ENCODE measurements at regions not wholly inside any gene's neighbourhood (a gene's known extent, or its start where the extent isn't known, plus 50 kb on each side); places are given as distances from the start of the nearest gene placed in this dataset.

DNA sequence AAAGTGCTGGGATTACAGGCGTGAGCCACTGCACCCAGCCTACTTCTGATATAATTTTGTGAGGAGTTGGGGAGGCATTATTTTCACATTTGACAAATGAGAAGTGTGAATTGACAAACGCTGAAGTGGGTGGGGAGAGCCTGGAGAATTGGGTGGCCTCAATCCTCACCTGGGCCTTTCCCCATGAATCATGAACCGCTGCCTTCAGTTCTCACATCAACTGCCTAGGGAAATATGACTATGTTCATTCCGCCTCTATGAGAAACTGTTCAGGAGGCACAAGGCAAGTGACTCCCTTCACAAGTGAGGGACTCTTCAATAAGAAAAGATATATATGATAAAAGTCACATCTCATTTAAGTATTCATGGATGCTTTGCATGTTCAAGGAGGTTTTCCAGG lies 96.6 kb upstream of the RND3 start:
- no peak for DNase-seq (ENCODE audit: low read depth, low spot score)

DNA sequence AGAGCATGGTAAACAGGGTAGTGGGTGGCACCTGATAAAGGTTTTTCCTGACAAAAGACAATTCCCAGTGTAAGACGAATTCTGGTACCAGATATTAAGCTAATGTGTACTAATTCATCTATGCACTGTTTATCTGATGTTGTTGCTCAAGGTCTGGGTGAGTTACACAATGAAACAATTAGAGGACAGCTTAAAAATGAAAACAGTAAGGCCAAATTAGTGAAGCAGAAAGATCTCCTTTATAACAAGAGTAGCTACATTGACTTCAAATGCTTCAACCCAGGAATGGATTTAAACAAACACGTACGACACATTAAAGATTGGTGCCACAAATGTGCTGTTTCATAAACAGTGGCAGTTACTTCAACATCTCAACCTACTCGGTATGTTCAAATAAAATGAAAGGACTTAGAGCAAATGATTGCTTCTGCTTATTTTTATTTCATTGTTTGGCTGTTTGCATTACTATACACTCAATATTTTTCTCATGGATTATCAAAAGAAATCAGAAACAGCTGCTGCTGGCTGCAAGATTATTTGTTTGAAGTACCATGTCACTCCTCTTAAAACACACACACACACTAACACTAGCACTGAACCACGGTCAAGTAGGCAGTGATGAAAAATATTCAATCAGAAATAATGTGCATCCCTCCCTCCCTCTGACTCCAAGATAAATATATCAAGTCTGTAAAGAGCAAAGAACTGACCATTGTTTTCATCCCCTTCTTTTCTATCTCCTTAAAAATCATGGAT lies 94.4 kb upstream of the RND3 start:
- no peak for DNase-seq (ENCODE audit: low read depth, low spot score)
- no peak overlapping the region for H3K27ac ChIP-seq

More for the DNA sequence above, 96.6 kb upstream of the RND3 start:
- peak overlapping the region; percentile 33 for H3K27ac ChIP-seq

DNA sequence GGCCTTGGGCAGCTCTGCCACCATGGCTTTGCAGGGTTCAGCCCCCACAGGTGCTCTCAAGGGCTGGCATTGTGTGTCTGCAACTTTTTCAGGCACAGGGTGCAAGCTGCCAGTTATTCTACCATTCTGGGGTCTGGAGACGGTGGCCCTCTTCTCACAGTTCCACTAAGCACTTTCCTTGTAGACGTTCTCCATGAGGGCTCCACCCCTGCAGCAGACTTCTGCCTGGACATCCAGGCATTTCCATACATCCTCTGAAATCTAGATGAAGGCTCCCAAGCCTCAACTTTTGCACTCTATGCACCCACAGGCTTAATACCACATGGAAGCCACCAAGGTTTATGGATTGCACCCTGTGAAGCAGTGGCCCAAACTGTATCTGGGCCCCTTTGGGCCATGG lies 91.0 kb upstream of the RND3 start:
- no peak overlapping the region for H3K27ac ChIP-seq
- DNase-seq (ENCODE audit: low read depth, low spot score): no peak

DNA sequence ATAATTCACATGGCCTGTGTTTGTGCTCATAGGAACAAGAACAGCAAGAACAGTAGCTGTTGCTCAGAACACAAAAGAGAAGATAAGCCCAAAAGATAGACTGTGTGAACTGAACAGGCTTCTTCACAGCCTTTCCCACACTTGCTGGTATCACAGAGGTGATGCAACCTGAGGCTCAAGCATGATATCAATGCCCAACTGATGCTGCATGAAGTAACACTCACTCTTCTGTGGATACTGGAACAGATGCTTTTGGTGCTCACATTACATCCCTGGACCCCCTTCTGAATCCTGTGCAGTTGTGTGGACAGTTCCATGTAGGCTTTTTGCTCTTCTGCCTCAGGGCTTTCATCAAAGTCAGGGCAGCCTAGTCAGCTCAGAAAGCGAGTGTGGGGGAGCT lies 88.4 kb upstream of the RND3 start:
- no peak for DNase-seq (ENCODE audit: low read depth, low spot score)
- H3K27ac ChIP-seq: no peak overlapping the region

DNA sequence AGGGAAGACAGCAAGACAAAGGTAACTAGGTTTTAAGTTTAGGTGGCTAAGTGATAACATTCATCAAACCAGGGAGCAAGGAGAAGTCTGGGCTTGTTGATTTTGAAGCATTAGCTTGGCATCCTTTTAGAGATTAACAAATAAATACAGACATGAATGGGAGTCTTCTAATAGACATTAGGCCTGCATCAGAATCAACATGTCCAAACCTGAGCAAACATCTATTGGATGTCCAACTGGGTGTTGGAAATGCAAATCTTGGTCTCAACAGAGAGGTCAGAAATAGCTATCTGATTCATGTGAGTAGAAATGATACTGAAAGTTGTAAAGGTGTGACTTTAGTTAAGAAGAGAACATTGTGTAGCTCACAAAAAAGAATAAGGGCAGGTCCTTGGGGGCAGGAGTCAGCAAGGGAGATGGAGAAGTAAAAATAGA lies 85.5 kb upstream of the RND3 start:
- H3K27ac ChIP-seq: peak overlapping the region; percentile 86
- peak; percentile 86 for DNase-seq (ENCODE audit: low read depth, low spot score)

DNA sequence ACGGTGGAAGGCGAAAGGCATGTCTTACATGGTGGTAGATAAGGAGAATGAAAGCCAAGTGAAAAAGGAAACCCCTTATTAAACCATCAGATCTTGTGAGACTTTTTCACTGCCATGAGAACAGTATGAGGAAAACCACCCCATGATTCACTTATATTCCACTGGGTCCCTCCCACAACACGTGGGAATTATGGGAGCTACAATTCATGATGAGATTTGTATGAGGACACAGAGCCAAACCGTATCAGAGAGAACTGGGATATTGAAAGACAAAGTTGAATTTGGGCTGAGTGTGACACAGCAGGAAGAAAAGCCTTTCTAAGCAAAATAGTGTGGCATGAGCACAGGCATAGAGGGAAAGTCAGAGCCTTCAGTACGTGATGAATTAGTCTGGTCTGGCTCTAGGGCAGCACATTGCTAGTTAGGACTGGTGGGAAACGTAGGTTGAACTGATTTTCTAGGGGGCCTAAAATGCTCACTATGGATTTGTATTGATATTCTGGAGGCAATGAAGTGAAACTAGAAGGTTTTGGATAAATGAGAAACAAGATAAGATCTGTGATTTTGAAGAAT lies 84.8 kb upstream of the RND3 start:
- peak overlapping the region; percentile 86 for H3K27ac ChIP-seq
- DNase-seq (ENCODE audit: low read depth, low spot score): no peak

DNA sequence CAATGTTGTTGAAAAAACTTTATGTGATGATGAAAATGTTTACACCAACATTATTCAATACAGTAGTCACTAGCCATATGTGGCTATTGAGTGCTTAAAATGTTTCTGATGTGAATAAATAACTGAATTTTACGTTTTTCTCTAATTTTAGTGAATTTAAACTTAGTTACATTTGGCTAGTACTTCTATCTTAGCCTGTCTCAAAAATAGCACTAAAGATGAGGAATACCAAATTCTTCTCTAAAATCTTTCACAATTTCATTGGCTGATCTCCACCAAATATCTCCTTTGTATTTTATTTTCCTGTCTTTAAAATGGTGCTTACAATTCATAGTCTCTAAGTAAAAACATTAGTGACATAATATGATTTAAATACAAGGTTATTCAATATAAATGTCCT lies 83.7 kb upstream of the RND3 start:
- no peak for DNase-seq (ENCODE audit: low read depth, low spot score)
- H3K27ac ChIP-seq: peak overlapping the region; percentile 86

DNA sequence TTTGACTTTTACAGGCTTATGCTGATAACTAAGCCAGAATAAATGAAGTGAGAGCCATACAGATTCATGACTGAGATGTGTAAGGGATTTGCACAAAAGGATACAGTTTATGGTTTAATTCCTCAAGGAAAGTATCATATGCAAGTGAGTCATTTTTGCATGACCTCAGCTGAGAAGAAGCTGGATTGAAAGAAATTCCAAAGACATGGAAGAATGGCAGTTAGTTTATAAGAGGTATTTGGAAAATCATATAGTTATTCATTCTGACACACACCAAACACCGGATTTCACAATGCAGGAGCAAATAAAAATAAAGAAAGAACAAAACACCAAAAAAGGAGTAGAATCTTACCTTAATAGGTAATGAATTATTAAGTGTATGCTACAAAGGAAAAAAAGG lies 83.2 kb upstream of the RND3 start:
- H3K27ac ChIP-seq: peak overlapping the region; percentile 86
- no peak for DNase-seq (ENCODE audit: low read depth, low spot score)

DNA sequence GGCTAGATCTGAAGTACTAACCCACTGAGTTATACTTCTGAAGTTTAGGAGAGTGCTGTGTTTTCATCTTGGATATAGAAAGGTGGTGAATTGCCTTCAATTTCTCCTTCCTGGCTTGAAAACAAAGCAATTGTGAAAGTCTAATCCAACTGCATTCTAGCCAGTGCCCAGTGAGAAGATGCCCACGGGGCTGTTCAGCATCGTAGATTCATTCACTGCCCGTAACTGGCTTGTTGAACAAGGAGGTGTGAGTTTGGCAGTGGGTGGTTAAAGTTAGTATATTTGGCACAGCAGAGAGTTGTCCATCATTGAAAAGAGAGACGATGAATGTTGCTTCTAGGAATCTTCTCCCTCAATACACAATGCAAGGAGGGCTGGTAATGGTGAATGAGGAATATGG lies 82.3 kb upstream of the RND3 start:
- DNase-seq (ENCODE audit: low read depth, low spot score): no peak
- H3K27ac ChIP-seq: peak overlapping the region; percentile 86

DNA sequence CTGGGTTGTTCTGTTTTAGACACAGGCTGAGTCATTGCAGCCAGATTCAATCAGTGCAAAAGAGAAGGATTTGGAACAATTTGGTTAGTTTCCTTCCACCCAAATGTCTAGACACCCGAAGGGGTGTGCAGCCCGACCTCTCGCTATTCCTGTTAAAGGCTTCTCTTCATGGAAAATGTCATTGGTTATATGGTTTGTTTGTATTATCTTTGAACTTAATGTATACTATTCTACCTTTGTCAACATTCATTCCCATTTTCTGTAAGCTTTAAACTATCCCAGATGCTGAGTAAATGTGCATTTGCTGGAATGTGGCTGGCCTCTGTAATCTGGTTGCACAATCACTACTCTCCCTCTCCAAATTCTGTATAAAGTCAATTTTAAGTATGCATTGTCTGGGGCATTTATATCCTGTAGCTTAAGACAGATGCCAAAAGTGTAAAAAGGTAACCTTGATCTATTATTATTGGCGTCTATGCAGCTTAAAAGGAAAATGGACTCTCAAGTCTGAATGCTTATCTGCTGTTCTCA lies 80.4 kb upstream of the RND3 start:
- no peak overlapping the region for H3K27ac ChIP-seq

DNA sequence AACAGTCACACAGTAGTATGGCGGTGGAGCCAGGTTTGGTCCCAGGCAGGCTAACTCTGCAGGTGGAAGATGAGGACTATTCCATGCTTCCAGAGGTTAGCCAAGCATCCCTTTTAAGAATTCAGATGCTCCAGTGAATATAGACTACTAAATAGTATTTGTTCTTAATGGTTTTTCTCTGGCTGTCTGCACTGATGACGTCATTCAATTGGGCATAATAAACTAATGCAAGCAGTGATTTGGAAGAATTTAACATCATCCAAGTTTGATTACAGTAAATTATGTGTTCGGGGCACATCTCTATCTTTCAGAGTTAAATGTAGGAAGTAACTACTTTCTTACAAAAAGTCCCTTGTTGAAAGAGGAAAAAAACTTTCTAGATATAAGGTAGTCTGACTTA lies 78.8 kb upstream of the RND3 start:
- H3K27ac ChIP-seq: no peak overlapping the region
- no peak for DNase-seq (ENCODE audit: low read depth, low spot score)

More for the DNA sequence above, 80.4 kb upstream of the RND3 start:
- no peak for DNase-seq (ENCODE audit: low read depth, low spot score)

DNA sequence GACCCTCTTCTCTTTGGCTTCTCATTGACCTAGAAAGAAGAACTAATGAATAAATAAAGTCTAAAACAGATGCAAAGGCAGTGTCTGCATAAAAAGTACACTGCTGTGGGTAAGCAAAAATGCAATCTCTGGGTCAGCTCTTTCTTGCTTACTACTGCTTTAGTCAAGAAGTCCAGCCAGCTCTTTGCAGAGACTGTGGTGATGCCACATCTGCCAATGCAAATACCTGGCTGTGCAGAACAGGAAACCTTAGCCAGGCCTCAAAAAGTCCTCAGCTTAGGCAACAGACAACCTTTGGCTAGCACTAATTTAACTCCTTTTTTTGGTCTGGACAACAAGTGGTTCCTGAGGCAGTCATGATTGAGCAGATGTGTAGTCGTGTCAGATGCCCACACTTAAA lies 73.6 kb upstream of the RND3 start:
- H3K27ac ChIP-seq: no peak overlapping the region
- no peak for DNase-seq (ENCODE audit: low read depth, low spot score)

DNA sequence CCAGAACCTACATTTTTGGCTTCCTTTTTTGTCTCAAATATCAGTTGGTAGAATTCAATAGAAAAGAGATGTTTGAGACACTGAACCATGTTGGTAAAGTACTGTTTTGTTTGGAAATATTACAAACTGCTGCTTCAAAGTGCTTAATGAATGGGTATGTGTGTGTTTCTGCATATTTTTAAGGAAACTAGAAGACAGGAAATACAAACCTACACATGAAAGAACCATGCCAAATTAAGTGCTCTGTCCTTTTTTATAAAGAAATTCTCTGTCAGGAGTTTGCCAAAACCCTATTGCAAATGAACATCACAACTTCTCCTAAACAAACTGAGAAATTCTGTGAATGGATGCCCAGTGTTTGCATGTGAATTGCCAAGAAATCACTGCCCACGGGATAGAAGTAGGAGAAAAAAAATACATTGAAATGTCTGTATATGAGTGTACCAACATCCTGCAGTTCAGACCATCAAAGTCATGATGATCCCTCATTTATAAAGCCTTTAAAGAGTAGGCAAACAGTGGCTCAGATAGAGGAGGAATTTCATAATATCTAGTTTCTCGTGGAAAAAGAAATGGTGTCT lies 69.6 kb upstream of the RND3 start:
- no peak overlapping the region for H3K27ac ChIP-seq
- DNase-seq (ENCODE audit: low read depth, low spot score): no peak

DNA sequence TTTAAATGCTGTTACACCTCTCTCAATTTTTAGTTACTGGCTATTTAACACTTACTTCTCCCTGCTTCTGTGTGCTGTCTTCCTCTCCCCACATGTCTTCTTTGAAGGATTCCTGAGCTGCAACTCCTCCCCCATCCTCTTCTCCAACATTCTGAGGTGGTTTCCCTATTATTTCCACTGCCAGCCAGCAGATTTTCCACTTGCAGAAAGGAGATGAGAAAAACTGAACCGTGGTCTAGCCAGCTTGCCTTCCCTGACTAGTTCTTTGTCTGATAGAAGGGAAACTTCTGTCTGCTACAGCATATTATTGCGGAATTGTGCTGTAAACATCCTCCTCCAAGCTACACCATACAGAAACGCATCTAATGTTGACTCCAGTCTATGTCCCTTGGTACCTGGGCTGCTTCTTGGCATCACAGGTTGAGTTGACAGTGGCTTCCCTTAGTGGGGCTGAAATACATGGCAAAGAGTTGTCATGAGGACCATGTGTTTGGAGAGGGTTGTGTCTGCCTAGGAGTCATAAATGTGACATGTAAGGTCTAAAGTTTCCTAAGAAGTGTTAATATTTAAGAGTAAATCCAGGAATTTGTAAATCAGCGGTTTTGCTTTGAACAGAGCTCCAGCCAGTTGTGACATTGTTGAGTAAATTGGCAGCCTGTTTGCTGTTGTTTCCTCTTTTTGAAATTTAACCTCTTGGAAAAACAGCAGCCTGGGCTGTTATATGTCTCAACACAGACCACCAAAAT lies 68.3 kb upstream of the RND3 start:
- no peak for DNase-seq (ENCODE audit: low read depth, low spot score)
- no peak overlapping the region for H3K27ac ChIP-seq

DNA sequence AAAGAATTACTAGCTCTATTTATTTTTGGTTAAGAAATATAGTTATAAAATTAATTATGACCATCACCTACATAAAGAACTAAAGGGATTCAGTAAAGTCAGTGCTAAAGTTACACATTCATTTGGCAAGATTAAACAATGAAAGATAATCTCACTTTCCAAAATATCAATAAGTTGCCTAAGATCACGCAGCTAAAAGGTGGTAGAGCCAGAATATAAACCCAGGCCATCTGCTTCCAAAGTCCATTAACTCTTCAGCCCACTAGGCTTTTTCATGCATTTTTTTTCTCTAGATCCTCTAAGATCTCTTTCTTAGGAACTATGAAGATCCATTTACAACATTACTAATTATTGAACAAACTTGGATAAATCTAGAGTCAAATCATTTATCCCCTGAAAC lies 66.6 kb upstream of the RND3 start:
- H3K27ac ChIP-seq: no peak overlapping the region

DNA sequence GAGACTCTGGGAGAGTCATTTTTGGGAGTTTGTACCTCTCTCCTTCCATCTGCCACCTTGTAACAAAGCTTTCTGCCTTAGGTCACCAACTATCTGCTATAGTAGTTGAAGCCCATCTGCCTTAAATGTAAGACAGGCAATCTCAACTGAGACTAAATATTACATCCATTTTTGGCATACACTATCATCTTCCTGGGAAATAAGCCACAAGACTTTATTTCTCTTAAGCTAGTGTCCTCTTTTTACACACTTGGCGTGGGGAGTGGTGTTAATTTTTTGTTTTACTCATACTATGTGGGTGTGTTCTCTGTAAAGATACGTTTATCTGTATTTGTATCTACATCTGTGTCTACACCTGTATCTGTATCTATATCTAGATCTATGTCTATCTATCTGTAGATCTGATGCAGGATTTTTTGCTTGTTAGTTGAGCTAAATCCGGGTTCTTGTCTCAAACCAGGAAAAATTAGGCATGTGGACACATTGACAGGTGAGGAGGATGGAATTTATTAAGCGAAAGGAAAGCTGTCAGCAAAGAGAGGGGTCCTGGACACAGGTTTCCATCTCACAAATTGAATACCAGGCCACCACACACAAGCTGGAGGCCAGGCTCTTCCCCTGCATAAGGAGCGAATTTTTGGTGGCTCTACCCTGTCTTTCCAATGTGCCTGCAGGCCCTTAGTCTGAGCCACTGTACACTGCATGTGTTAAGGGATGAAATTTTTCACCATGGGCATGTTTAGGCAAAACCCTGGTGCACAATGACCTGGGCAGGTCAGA lies 64.8 kb upstream of the RND3 start:
- DNase-seq (ENCODE audit: low read depth, low spot score): no peak
- H3K27ac ChIP-seq: peak overlapping the region; percentile 9

More for the DNA sequence above, 66.6 kb upstream of the RND3 start:
- DNase-seq (ENCODE audit: low read depth, low spot score): no peak

DNA sequence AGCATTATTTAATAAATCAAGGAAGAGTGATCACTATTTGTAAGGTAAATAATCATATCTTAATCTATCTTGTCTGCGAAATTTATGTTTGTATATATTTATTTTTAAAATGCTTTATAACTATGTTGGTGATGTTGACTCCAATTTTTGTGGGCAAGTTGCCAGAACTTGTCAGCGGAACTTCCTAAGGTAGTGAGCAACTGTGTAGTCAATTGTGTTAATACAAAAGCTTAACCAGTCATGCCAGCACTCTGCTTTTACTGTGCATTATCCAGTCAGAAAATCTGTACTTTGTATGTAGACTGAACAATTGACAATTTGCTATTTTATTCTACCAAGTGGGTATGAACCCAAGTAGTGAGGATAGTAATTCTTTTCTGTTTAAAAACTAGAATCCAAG lies 61.9 kb upstream of the RND3 start:
- DNase-seq (ENCODE audit: low read depth, low spot score): no peak
- H3K27ac ChIP-seq: peak overlapping the region; percentile 25

DNA sequence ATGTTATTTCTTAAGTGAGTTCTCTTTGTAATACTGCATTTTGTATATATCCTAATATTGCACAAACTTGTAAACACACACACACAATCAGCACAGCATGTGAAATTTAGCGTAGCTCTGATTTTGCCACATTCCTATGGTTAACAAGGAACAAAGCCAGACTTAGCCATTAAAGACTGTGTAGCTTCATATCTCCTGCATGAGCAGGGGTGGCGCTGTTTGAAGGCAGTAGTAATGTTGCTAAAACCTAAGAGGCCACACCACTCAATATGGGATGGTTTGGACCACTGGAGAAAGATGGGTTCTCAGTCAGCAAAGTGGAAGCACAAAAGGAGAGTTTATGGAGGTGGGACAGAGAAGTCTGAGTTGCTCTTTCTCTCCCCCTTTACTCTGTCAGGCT lies 61.1 kb upstream of the RND3 start:
- no peak overlapping the region for H3K27ac ChIP-seq
- no peak for DNase-seq (ENCODE audit: low read depth, low spot score)

DNA sequence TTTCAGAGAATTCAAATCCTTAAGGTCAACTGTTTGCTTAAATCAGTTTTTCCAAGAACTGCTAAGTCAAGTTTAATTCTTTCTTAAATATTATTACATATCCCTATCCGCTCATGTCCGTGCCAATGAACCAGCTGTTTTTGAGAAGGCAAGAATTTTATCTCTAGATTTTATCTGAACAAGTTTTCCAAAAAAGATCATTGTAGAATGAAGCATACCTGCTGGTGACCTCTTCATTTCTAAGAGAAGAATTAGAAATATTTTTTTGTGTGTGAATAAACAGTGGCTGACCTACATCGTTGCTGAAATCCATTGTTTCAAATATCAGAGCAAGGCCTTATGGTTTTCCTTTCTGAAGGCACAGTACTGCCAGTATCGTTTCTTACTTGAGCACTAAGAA lies 58.4 kb upstream of the RND3 start:
- no peak overlapping the region for H3K27ac ChIP-seq
- DNase-seq (ENCODE audit: low read depth, low spot score): no peak

DNA sequence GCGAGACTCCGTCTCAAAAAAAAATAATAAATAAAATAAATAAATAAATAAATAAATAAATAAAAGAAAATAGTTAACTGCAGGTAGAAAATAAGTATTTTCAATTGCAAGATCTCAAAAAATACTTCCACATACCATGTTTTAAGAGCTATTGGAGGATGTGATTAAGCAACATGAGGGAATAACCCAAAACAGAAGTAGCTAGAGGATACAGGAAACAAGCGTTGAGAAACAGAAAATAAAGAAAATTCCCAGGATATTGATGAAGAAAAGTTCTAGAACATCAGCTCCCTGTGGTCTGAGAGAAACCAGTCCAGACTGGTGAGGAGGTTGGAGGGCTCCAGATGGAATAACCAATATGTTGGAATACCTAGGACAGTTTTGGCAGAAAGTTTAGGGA lies 57.3 kb upstream of the RND3 start:
- no peak for DNase-seq (ENCODE audit: low read depth, low spot score)
- no peak overlapping the region for H3K27ac ChIP-seq
